ENCODE measurements at regions not wholly inside any gene's neighbourhood (a gene's known extent, or its start where the extent isn't known, plus 50 kb on each side); places are given as distances from the start of the nearest gene placed in this dataset.
"Not testable (repeated sequence)": the region's sequence is repeated elsewhere in the genome, so short reads cannot be mapped to it uniquely, and the experiment has no call there.

- DNase-seq (ENCODE audit: low read depth in 4 of 6, low spot score in 6 of 6); H3K4me1 ChIP-seq (ENCODE audit: control insufficient read depth, insufficient read depth, low read length); H3K9me3 ChIP-seq (ENCODE audit: control insufficient read depth, insufficient read depth, low read length); H3K27ac ChIP-seq (ENCODE audit: low read depth, low read length); H3K36me3 ChIP-seq (ENCODE audit: control insufficient read depth, insufficient read depth, low read length); H3K4me3 ChIP-seq (ENCODE audit: low read depth, low read length); H3K27me3 ChIP-seq (ENCODE audit: control insufficient read depth, insufficient read depth, low read length): not testable (repeated sequence)
Measured at GRCh38 chr7:56697058-56697457, 435.2 kb downstream of the ZNF479 start.

GRCh38 chr7:56686276-56686859 lies 445.9 kb downstream of the ZNF479 start:
- no peaks in the 10 kb centered on the region for H3K36me3 ChIP-seq (ENCODE audit: control insufficient read depth, insufficient read depth, low read length)
- peaks cover 8% of the 10 kb centered on the region for H3K9me3 ChIP-seq (ENCODE audit: control insufficient read depth, insufficient read depth, low read length)
- H3K4me1 ChIP-seq (ENCODE audit: control insufficient read depth, insufficient read depth, low read length): no peaks in the 10 kb centered on the region
- DNase-seq (ENCODE audit: low read depth in 4 of 6, low spot score in 6 of 6): no peak
- no peaks in the 10 kb centered on the region for H3K27me3 ChIP-seq (ENCODE audit: control insufficient read depth, insufficient read depth, low read length)
- WGBS (ENCODE audit: insufficient coverage): 100% methylated on average over 1 of the region's 5 CpGs
- H3K4me3 ChIP-seq (ENCODE audit: low read depth, low read length): no peak overlapping the region
- H3K27ac ChIP-seq (ENCODE audit: low read depth, low read length): no peak overlapping the region

- Histone ChIP-seq H3K9me3 (ENCODE audit: control insufficient read depth, insufficient read depth, low read length) (peaks cover 13% of the 10 kb centered on the region), H3K36me3 (ENCODE audit: control insufficient read depth, insufficient read depth, low read length) (no peaks in the 10 kb centered on the region), H3K4me1 (ENCODE audit: control insufficient read depth, insufficient read depth, low read length) (no peaks in the 10 kb centered on the region), H3K27me3 (ENCODE audit: control insufficient read depth, insufficient read depth, low read length) (no peaks in the 10 kb centered on the region), H3K27ac (ENCODE audit: low read depth, low read length) (no peak overlapping the region), H3K4me3 (ENCODE audit: low read depth, low read length) (no peak overlapping the region)
- no CpG with 5 or more reads among the region's 6 CpGs for WGBS (ENCODE audit: insufficient coverage)
- no peak for DNase-seq (ENCODE audit: low read depth in 4 of 6, low spot score in 6 of 6)
Measured at GRCh38 chr7:56639173-56639746, 493.0 kb downstream of the ZNF479 start.

GRCh38 chr7:56609852-56610355 lies 493.7 kb upstream of the NUPR2 start:
- no peak for DNase-seq (ENCODE audit: low read depth in 4 of 6, low spot score in 6 of 6)
- H3K36me3 ChIP-seq (ENCODE audit: control insufficient read depth, insufficient read depth, low read length): no peaks in the 10 kb centered on the region
- H3K4me1 ChIP-seq (ENCODE audit: control insufficient read depth, insufficient read depth, low read length): no peaks in the 10 kb centered on the region
- peaks cover 16% of the 10 kb centered on the region for H3K9me3 ChIP-seq (ENCODE audit: control insufficient read depth, insufficient read depth, low read length)
- H3K4me3 ChIP-seq (ENCODE audit: low read depth, low read length): no peak overlapping the region
- WGBS (ENCODE audit: insufficient coverage): no CpG with 5 or more reads among the region's 2 CpGs
- no peaks in the 10 kb centered on the region for H3K27me3 ChIP-seq (ENCODE audit: control insufficient read depth, insufficient read depth, low read length)
- H3K27ac ChIP-seq (ENCODE audit: low read depth, low read length): no peak overlapping the region

- Histone ChIP-seq H3K27ac (ENCODE audit: low read depth, low read length) (no peak overlapping the region), H3K36me3 (ENCODE audit: control insufficient read depth, insufficient read depth, low read length) (no peaks in the 10 kb centered on the region), H3K4me1 (ENCODE audit: control insufficient read depth, insufficient read depth, low read length) (no peaks in the 10 kb centered on the region), H3K4me3 (ENCODE audit: low read depth, low read length) (no peak overlapping the region), H3K9me3 (ENCODE audit: control insufficient read depth, insufficient read depth, low read length) (peaks cover 16% of the 10 kb centered on the region), H3K27me3 (ENCODE audit: control insufficient read depth, insufficient read depth, low read length) (no peaks in the 10 kb centered on the region)
- WGBS (ENCODE audit: insufficient coverage): 54% methylated on average over 15 of the region's 19 CpGs
- DNase-seq (ENCODE audit: low read depth in 4 of 6, low spot score in 6 of 6): no peak
Measured at GRCh38 chr7:56605146-56605545, 488.9 kb upstream of the NUPR2 start.

- Histone ChIP-seq H3K4me1 (ENCODE audit: control insufficient read depth, insufficient read depth, low read length) (no peaks in the 10 kb centered on the region), H3K27ac (ENCODE audit: low read depth, low read length) (no peak overlapping the region), H3K4me3 (ENCODE audit: low read depth, low read length) (no peak overlapping the region), H3K27me3 (ENCODE audit: control insufficient read depth, insufficient read depth, low read length) (no peaks in the 10 kb centered on the region), H3K9me3 (ENCODE audit: control insufficient read depth, insufficient read depth, low read length) (peaks cover 7% of the 10 kb centered on the region), H3K36me3 (ENCODE audit: control insufficient read depth, insufficient read depth, low read length) (no peaks in the 10 kb centered on the region)
- no peak for DNase-seq (ENCODE audit: low read depth in 4 of 6, low spot score in 6 of 6)
- no CpG with 5 or more reads among the region's 2 CpGs for WGBS (ENCODE audit: insufficient coverage)
Measured at GRCh38 chr7:56578612-56579011, 462.4 kb upstream of the NUPR2 start.

GRCh38 chr7:56570968-56571367 lies 454.8 kb upstream of the NUPR2 start:
- WGBS (ENCODE audit: insufficient coverage): no CpG with 5 or more reads among the region's 1 CpG
- Histone ChIP-seq H3K27me3 (ENCODE audit: control insufficient read depth, insufficient read depth, low read length) (no peaks in the 10 kb centered on the region), H3K4me3 (ENCODE audit: low read depth, low read length) (no peak overlapping the region), H3K4me1 (ENCODE audit: control insufficient read depth, insufficient read depth, low read length) (no peaks in the 10 kb centered on the region), H3K9me3 (ENCODE audit: control insufficient read depth, insufficient read depth, low read length) (peaks cover 14% of the 10 kb centered on the region), H3K36me3 (ENCODE audit: control insufficient read depth, insufficient read depth, low read length) (no peaks in the 10 kb centered on the region), H3K27ac (ENCODE audit: low read depth, low read length) (no peak overlapping the region)
- DNase-seq (ENCODE audit: low read depth in 4 of 6, low spot score in 6 of 6): no peak

GRCh38 chr7:56538541-56539429 lies 422.6 kb upstream of the NUPR2 start:
- H3K9me3 ChIP-seq (ENCODE audit: control insufficient read depth, insufficient read depth, low read length): peaks cover 25% of the 10 kb centered on the region
- WGBS (ENCODE audit: insufficient coverage): 44% methylated on average over 33 of the region's 37 CpGs
- H3K27me3 ChIP-seq (ENCODE audit: control insufficient read depth, insufficient read depth, low read length): no peaks in the 10 kb centered on the region
- H3K4me1 ChIP-seq (ENCODE audit: control insufficient read depth, insufficient read depth, low read length): no peaks in the 10 kb centered on the region
- H3K36me3 ChIP-seq (ENCODE audit: control insufficient read depth, insufficient read depth, low read length): no peaks in the 10 kb centered on the region
- no peak overlapping the region for H3K4me3 ChIP-seq (ENCODE audit: low read depth, low read length)
- DNase-seq (ENCODE audit: low read depth in 4 of 6, low spot score in 6 of 6): no peak
- no peak overlapping the region for H3K27ac ChIP-seq (ENCODE audit: low read depth, low read length)

- H3K27ac ChIP-seq (ENCODE audit: low read depth, low read length): no peak overlapping the region
- no peak for DNase-seq (ENCODE audit: low read depth in 4 of 6, low spot score in 6 of 6)
- no peaks in the 10 kb centered on the region for H3K27me3 ChIP-seq (ENCODE audit: control insufficient read depth, insufficient read depth, low read length)
- peaks cover 22% of the 10 kb centered on the region for H3K9me3 ChIP-seq (ENCODE audit: control insufficient read depth, insufficient read depth, low read length)
- no peaks in the 10 kb centered on the region for H3K4me1 ChIP-seq (ENCODE audit: control insufficient read depth, insufficient read depth, low read length)
- H3K36me3 ChIP-seq (ENCODE audit: control insufficient read depth, insufficient read depth, low read length): no peaks in the 10 kb centered on the region
- 16% methylated on average over 16 of the region's 19 CpGs for WGBS (ENCODE audit: insufficient coverage)
- no peak overlapping the region for H3K4me3 ChIP-seq (ENCODE audit: low read depth, low read length)
Measured at GRCh38 chr7:56537952-56538351, 421.7 kb upstream of the NUPR2 start.
